ENCODE measurements at regions not wholly inside any gene's neighbourhood (a gene's known extent, or its start where the extent isn't known, plus 50 kb on each side); places are given as distances from the start of the nearest gene placed in this dataset.

DNA sequence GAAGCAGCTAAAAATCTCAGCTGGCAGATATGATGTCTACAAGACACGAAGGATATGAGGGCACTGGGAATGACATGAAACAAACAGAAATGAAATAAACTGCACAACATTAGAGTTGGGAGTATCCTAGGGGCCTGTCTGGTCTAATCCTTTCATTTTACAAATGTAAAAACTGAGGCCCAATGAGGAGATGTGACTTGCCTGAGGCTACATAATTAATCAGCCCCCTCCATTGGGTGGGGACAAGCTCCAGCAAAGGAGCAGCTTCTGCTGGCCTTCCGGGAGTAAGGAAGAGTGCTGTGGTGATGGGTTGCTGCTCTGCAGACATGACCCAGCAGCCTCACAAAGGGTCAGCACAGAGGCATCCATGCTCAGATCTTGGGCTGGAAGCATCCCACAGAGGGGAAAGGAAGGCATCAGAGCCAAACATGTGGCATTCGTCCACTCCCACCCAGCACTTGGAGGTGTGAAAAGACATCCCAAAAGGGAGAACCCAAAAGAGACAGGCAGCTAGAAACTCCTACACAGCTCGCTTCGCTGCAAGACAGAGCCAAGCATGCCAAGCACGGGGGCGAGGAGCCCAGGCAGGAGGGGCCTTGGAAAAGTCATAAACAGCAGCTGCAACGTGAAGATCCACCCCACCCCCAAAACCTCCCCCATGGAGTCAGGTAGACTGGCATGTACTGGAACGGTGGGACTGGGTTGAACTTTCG lies 183.7 kb downstream of the UNC5CL start:
- no peak overlapping the region for H3K4me3 ChIP-seq
- H3K4me1 ChIP-seq = no peaks in the 10 kb centered on the region
- no peaks in the 10 kb centered on the region for H3K9me3 ChIP-seq
- intact Hi-C loops (cut with DNase I; ENCODE audit: low total_unique reads) = no loop called here
- no peaks in the 10 kb centered on the region for H3K27me3 ChIP-seq
- H3K36me3 ChIP-seq (ENCODE audit: low read depth, missing control alignments) = no peaks in the 10 kb centered on the region
- DNase-seq = no peak
- no peak overlapping the region for H3K27ac ChIP-seq
- 57 to 67% methylated on average over 10 of the region's 10 CpGs for WGBS, 2 donors
- no peak for TF ChIP-seq POLR2A (IDR thresholded peaks at IDR 0.05)

- no peak for DNase-seq
- intact Hi-C loops (cut with DNase I; ENCODE audit: low total_unique reads) = no loop called here
- no peak for TF ChIP-seq POLR2A (IDR thresholded peaks at IDR 0.05)
- TF ChIP-seq, protein P1, sequence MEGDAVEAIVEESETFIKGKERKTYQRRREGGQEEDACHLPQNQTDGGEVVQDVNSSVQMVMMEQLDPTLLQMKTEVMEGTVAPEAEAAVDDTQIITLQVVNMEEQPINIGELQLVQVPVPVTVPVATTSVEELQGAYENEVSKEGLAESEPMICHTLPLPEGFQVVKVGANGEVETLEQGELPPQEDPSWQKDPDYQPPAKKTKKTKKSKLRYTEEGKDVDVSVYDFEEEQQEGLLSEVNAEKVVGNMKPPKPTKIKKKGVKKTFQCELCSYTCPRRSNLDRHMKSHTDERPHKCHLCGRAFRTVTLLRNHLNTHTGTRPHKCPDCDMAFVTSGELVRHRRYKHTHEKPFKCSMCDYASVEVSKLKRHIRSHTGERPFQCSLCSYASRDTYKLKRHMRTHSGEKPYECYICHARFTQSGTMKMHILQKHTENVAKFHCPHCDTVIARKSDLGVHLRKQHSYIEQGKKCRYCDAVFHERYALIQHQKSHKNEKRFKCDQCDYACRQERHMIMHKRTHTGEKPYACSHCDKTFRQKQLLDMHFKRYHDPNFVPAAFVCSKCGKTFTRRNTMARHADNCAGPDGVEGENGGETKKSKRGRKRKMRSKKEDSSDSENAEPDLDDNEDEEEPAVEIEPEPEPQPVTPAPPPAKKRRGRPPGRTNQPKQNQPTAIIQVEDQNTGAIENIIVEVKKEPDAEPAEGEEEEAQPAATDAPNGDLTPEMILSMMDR (IDR thresholded peaks at IDR 0.05) = no peak
- no peaks in the 10 kb centered on the region for H3K4me1 ChIP-seq
- H3K27ac ChIP-seq = no peak overlapping the region
- H3K9me3 ChIP-seq = no peaks in the 10 kb centered on the region
- H3K27me3 ChIP-seq = no peaks in the 10 kb centered on the region
- no peak overlapping the region for H3K4me3 ChIP-seq
- H3K36me3 ChIP-seq (ENCODE audit: low read depth, missing control alignments) = no peaks in the 10 kb centered on the region
Observed at GRCh38 chr6:40854592-40854991, 184.4 kb downstream of the UNC5CL start.

- Histone ChIP-seq H3K4me3 (no peak overlapping the region), H3K9me3 (no peaks in the 10 kb centered on the region), H3K36me3 (ENCODE audit: low read depth, missing control alignments) (no peaks in the 10 kb centered on the region), H3K4me1 (no peaks in the 10 kb centered on the region), H3K27ac (no peak overlapping the region), H3K27me3 (no peaks in the 10 kb centered on the region)
- TF ChIP-seq, protein P1 (IDR thresholded peaks at IDR 0.05) = peak in 1 of 3 experiments; percentile 36
- no peak for TF ChIP-seq POLR2A (IDR thresholded peaks at IDR 0.05)
- WGBS, 2 donors = 30 to 58% methylated on average over 6 of the region's 6 CpGs
- no peak for DNase-seq
- intact Hi-C loops (cut with DNase I; ENCODE audit: low total_unique reads) = no loop called here
Observed at GRCh38 chr6:40852779-40853373, 186.1 kb downstream of the UNC5CL start.

DNA sequence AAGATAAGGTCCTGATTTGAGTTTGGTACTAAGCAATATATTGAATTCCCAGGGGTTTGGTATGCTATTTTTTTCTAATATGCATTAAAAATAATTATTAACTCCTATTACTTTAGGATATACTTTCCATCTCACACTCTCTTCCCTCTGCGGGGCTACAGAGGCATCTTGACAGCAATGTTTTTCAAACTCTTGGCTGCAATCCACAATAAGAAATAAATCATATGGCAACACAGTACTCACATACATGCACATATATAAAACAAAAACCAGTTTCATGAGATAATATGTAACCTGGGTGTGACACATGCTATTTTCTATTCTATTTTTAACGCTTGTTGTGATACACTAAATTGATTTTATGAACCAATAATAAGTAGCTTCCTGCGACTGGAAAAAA lies 189.5 kb downstream of the UNC5CL start:
- intact Hi-C loops (cut with DNase I; ENCODE audit: low total_unique reads) = no loop called here
- H3K9me3 ChIP-seq = no peaks in the 10 kb centered on the region
- H3K27ac ChIP-seq = no peak overlapping the region
- no peaks in the 10 kb centered on the region for H3K27me3 ChIP-seq
- no peak overlapping the region for H3K4me3 ChIP-seq
- H3K36me3 ChIP-seq (ENCODE audit: low read depth, missing control alignments) = no peaks in the 10 kb centered on the region
- WGBS, 2 donors = 40 to 52% methylated on average over 3 of the region's 3 CpGs
- no peak for DNase-seq
- no peak for TF ChIP-seq POLR2A (IDR thresholded peaks at IDR 0.05)
- TF ChIP-seq, protein P1 (IDR thresholded peaks at IDR 0.05) = no peak
- H3K4me1 ChIP-seq = no peaks in the 10 kb centered on the region

GRCh38 chr6:40848868-40849514 lies 190.0 kb downstream of the UNC5CL start:
- H3K4me3 ChIP-seq = no peak overlapping the region
- TF ChIP-seq, protein P1 (IDR thresholded peaks at IDR 0.05) = no peak
- TF ChIP-seq POLR2A (IDR thresholded peaks at IDR 0.05) = no peak
- no peaks in the 10 kb centered on the region for H3K36me3 ChIP-seq (ENCODE audit: low read depth, missing control alignments)
- no peaks in the 10 kb centered on the region for H3K4me1 ChIP-seq
- no peak overlapping the region for H3K27ac ChIP-seq
- no peaks in the 10 kb centered on the region for H3K9me3 ChIP-seq
- no peaks in the 10 kb centered on the region for H3K27me3 ChIP-seq
- no peak for DNase-seq
- intact Hi-C loops (cut with DNase I; ENCODE audit: low total_unique reads) = no loop called here
- WGBS, 2 donors = 68 to 75% methylated on average over 4 of the region's 4 CpGs

Measured in testis (tissue), 2 donors.